IMR-90 (cell line): ENCODE measurements at regions not wholly inside any gene's neighbourhood (a gene's known extent, or its start where the extent isn't known, plus 50 kb on each side); places are given as distances from the start of the nearest gene placed in this dataset.

Source experiments
- ATAC-seq: fragments of 200-7000 bp; cut with Tn5 transposase; 2 replicates; pipeline ENCODE4 v1.9.1; 2020; ENCODE audit warnings: low read depth, mild to moderate bottlenecking, moderate library complexity
- BruUV-seq: library from RNA; stranded (reverse); fragments of 400-500 nt; replicated peaks from 2 replicates; lab custom pipeline; 2021; lab: Mats Ljungman, UMichigan
- CTCF ChIA-PET: fragments of 300-600 bp; formaldehyde crosslinking; extraction: SDS; loops from one replicate; lab custom pipeline; 2021; ENCODE audit warnings: antibody characterized with exemption; lab: Yijun Ruan, JAX
- POLR2A ChIA-PET: fragments of 300-600 bp; sonication (Branson Sonifier 250); formaldehyde crosslinking; loops from one replicate; lab custom pipeline; 2022; ENCODE audit warnings: antibody characterized with exemption; ENCODE audit not compliant: unreplicated experiment; lab: Charles Lee
- DNase-seq: peaks from one replicate; pipeline ENCODE4 v3.0.0; 2013
- H2AFZ ChIP-seq: replicated peaks from 2 replicates; pipeline ENCODE3; 2013; ENCODE audit warnings: low read length, mild to moderate bottlenecking; ENCODE audit not compliant: poor library complexity
- H2AK5ac ChIP-seq: 2 replicates; pipeline ENCODE4 v1.6.1; 2013; ENCODE audit warnings: low read depth, low read length, inconsistent platforms
- H2AK9ac ChIP-seq: replicated peaks from 2 replicates; pipeline ENCODE3; 2013; ENCODE audit warnings: mild to moderate bottlenecking, low read depth, low read length, moderate library complexity; ENCODE audit not compliant: poor library complexity
- H2BK120ac ChIP-seq: 2 replicates; pipeline ENCODE4 v1.6.1; 2013; ENCODE audit warnings: low read depth, low read length, inconsistent platforms
- H2BK15ac ChIP-seq: 3 replicates; pipeline ENCODE4 v1.6.1; 2013; ENCODE audit warnings: low read depth, low read length, inconsistent platforms
- H2BK20ac ChIP-seq: 2 replicates; pipeline ENCODE4 v1.6.1; 2013; ENCODE audit warnings: low read depth, mild to moderate bottlenecking, inconsistent platforms, low read length, moderate library complexity
- H2BK5ac ChIP-seq: 2 replicates; pipeline ENCODE4 v1.6.1; 2013; ENCODE audit warnings: mild to moderate bottlenecking, low read depth, low read length, inconsistent platforms; ENCODE audit not compliant: poor library complexity, severe bottlenecking
- H3K14ac ChIP-seq: replicated peaks from 2 replicates; pipeline ENCODE4 v1.6.1; 2013; ENCODE audit warnings: low read depth, low read length, inconsistent platforms
- H3K18ac ChIP-seq: 2 replicates; pipeline ENCODE4 v1.6.1; 2013; ENCODE audit warnings: low read depth, low read length, control low read depth
- H3K23ac ChIP-seq: 2 replicates; pipeline ENCODE4 v1.6.1; 2013; ENCODE audit warnings: low read depth, low read length, inconsistent platforms
- H3K27ac ChIP-seq: 2 replicates; pipeline ENCODE4 v1.5.1; 2013; ENCODE audit warnings: mild to moderate bottlenecking, control low read depth, low read length; ENCODE audit not compliant: insufficient read depth
- H3K27me3 ChIP-seq: 2 replicates; pipeline ENCODE4 v1.6.1; 2013; ENCODE audit warnings: low read length; ENCODE audit not compliant: control insufficient read depth, insufficient read depth
- H3K36me3 ChIP-seq: 2 replicates; pipeline ENCODE4 v1.6.1; 2013; ENCODE audit warnings: low read length, mixed read lengths; ENCODE audit not compliant: control insufficient read depth, insufficient read depth
- H3K4ac ChIP-seq: 2 replicates; pipeline ENCODE4 v1.6.1; 2013; ENCODE audit warnings: low read depth, low read length, inconsistent platforms
- H3K4me1 ChIP-seq: 2 replicates; pipeline ENCODE4 v1.6.1; 2013; ENCODE audit warnings: low read length, mixed read lengths; ENCODE audit not compliant: control insufficient read depth, insufficient read depth
- H3K4me2 ChIP-seq: 2 replicates; pipeline ENCODE4 v1.6.1; 2013; ENCODE audit warnings: low read depth, mild to moderate bottlenecking, control low read depth, low read length, moderate library complexity
- H3K4me3 ChIP-seq: 2 replicates; pipeline ENCODE4 v1.5.1; 2013; ENCODE audit warnings: low read depth, mild to moderate bottlenecking, control low read depth, low read length, moderate library complexity; ENCODE audit not compliant: insufficient read depth
- H3K56ac ChIP-seq: 2 replicates; pipeline ENCODE4 v1.6.1; 2013; ENCODE audit warnings: low read length, inconsistent platforms; ENCODE audit not compliant: insufficient read depth; ENCODE audit errors: extremely low read depth
- H3K79me1 ChIP-seq, 2 experiments: 2 replicates each; pipeline ENCODE4 v1.6.1; 2013; ENCODE audit warnings: low read length in 2 of 2, inconsistent platforms in 1 of 2, low read depth in 1 of 2
- H3K9ac ChIP-seq: 2 replicates; pipeline ENCODE4 v1.6.1; 2013; ENCODE audit warnings: low read depth, low read length, control low read depth
- H3K9me1 ChIP-seq: 2 replicates; pipeline ENCODE4 v1.6.1; 2013; ENCODE audit warnings: low read length, inconsistent platforms; ENCODE audit not compliant: insufficient read depth
- H3K9me3 ChIP-seq: 2 replicates; pipeline ENCODE4 v1.6.1; 2013; ENCODE audit warnings: low read length; ENCODE audit not compliant: control insufficient read depth, insufficient read depth
- H4K20me1 ChIP-seq: 2 replicates; pipeline ENCODE4 v1.6.1; 2013; ENCODE audit warnings: low read length, inconsistent platforms; ENCODE audit not compliant: insufficient read depth
- H4K5ac ChIP-seq: 2 replicates; pipeline ENCODE4 v1.6.1; 2013; ENCODE audit warnings: mild to moderate bottlenecking, low read depth, low read length, control low read depth
- H4K8ac ChIP-seq, 2 experiments: 2 replicates each; pipeline ENCODE4 v1.6.1; 2013; ENCODE audit warnings: low read depth in 2 of 2, low read length in 2 of 2, control low read depth in 1 of 2, inconsistent platforms in 1 of 2
- H4K91ac ChIP-seq: 2 replicates; pipeline ENCODE4 v1.6.1; 2013; ENCODE audit warnings: low read depth, low read length, inconsistent platforms; ENCODE audit not compliant: insufficient read depth
- BHLHE40 ChIP-seq: fragments of 150-350 bp; IDR thresholded peaks from 2 replicates; pipeline ENCODE4 v1.6.1; 2016; ENCODE audit warnings: mild to moderate bottlenecking, low read depth, low read length
- CEBPB ChIP-seq: IDR thresholded peaks from 2 replicates; pipeline ENCODE4 v1.6.1; 2012; ENCODE audit warnings: low read depth, low read length, improper control_type of control experiment
- CHD1 ChIP-seq: IDR thresholded peaks from 2 replicates; pipeline ENCODE4 v1.6.1; 2012; ENCODE audit warnings: low read depth, low read length, improper control_type of control experiment
- CTCF ChIP-seq: conservative IDR thresholded peaks from 2 replicates; pipeline ENCODE4 v1.5.1; 2012; ENCODE audit warnings: mild to moderate bottlenecking, low read depth, low read length, improper control_type of control experiment
- ELK1 ChIP-seq: fragments of 150-350 bp; IDR thresholded peaks from 2 replicates; pipeline ENCODE4 v1.6.1; 2016; ENCODE audit warnings: low read depth, mild to moderate bottlenecking, low read length, moderate library complexity, borderline replicate concordance
- FOS ChIP-seq: fragments of 150-350 bp; IDR thresholded peaks from 2 replicates; pipeline ENCODE4 v1.6.1; 2016; ENCODE audit warnings: low read depth, low read length
- MAFK ChIP-seq: IDR thresholded peaks from 2 replicates; pipeline ENCODE4 v1.6.1; 2012; ENCODE audit warnings: low read depth, low read length, improper control_type of control experiment
- MAZ ChIP-seq: IDR thresholded peaks from 2 replicates; pipeline ENCODE4 v1.6.1; 2012; ENCODE audit warnings: low read depth, mild to moderate bottlenecking, low read length, improper control_type of control experiment, moderate library complexity, borderline replicate concordance
- MXI1 ChIP-seq: IDR thresholded peaks from 2 replicates; pipeline ENCODE4 v1.6.1; 2012; ENCODE audit warnings: low read depth, mild to moderate bottlenecking, low read length, moderate library complexity, borderline replicate concordance
- NFE2L2 ChIP-seq: fragments of 150-350 bp; IDR thresholded peaks from 2 replicates; pipeline ENCODE4 v1.6.1; 2016; ENCODE audit warnings: low read depth, mild to moderate bottlenecking, low read length
- RAD21 ChIP-seq: IDR thresholded peaks from 2 replicates; pipeline ENCODE4 v1.6.1; 2012; ENCODE audit warnings: low read length, improper control_type of control experiment
- RCOR1 ChIP-seq: IDR thresholded peaks from 2 replicates; pipeline ENCODE4 v1.6.1; 2012; ENCODE audit warnings: mild to moderate bottlenecking, low read length, improper control_type of control experiment; ENCODE audit not compliant: insufficient replicate concordance
- RFX5 ChIP-seq: IDR thresholded peaks from 2 replicates; pipeline ENCODE4 v1.8.0; 2012; ENCODE audit warnings: low read depth, mild to moderate bottlenecking, low read length, moderate library complexity
- SMC3 ChIP-seq: fragments of 150-350 bp; IDR thresholded peaks from 2 replicates; pipeline ENCODE4 v1.6.1; 2016; ENCODE audit warnings: low read depth, mild to moderate bottlenecking, antibody characterized with exemption, low read length, moderate library complexity
- WGBS, 2 experiments: methylation state at CpG; one replicate each; pipeline versions ENCODE4 v1.1.5 to v1.1.7; 2013; ENCODE audit warnings: missing lambda C conversion rate in 2 of 2; ENCODE audit not compliant: insufficient read length in 1 of 2; ENCODE audit errors: extremely low coverage in 2 of 2; 5-methylcytosine and 5-hydroxymethylcytosine counted together
- dilution Hi-C: fragments of 300-500 bp; cut with HindIII; formaldehyde crosslinking; loops from one replicate; pipeline ENCODE4 v1.14.3; 2018; ENCODE audit warnings: low sequenced_read_pairs; ENCODE audit not compliant: unreplicated experiment
- in situ Hi-C: fragments of 300-500 bp; cut with MboI; formaldehyde crosslinking; loops from 3 replicates; pipeline ENCODE4 v1.14.3; 2019; ENCODE audit warnings: low sequenced_read_pairs, inconsistent platforms, mixed read lengths
- intact Hi-C: fragments of 100-400 bp; cut with micrococcal nuclease; formaldehyde crosslinking; loops from 2 replicates; pipeline ENCODE4 v1.10.0; 2022

- no peaks in the 10 kb centered on the region for H3K4me1 ChIP-seq
- no peaks in the 10 kb centered on the region for H3K27me3 ChIP-seq
- ChIA-PET POLR2A (no interaction called here), CTCF (no interaction called here)
- no TSS peak for BruUV-seq
- no peak for ATAC-seq
- TF ChIP-seq RAD21 (no peak), NFE2L2 (no peak), RFX5 (no peak), CTCF (no peak), BHLHE40 (no peak), MAZ (no peak), MXI1 (no peak), RCOR1 (no peak), SMC3 (no peak), MAFK (no peak), CEBPB (no peak), FOS (no peak), ELK1 (no peak), CHD1 (no peak)
- no peak overlapping the region for H3K27ac ChIP-seq
- H2AFZ ChIP-seq: no peak overlapping the region
- intact Hi-C loops (no loop called here), dilution Hi-C loops (no loop called here), in situ Hi-C loops (no loop called here)
- H2AK5ac ChIP-seq: no peak overlapping the region
- no peak overlapping the region for H2BK15ac ChIP-seq
- no peak overlapping the region for H2BK5ac ChIP-seq
- no peak overlapping the region for H2BK20ac ChIP-seq
- H4K5ac ChIP-seq: no peak overlapping the region
- no peak overlapping the region for H3K18ac ChIP-seq
- H3K4me2 ChIP-seq: no peak overlapping the region
- H4K91ac ChIP-seq: no peak overlapping the region
- H3K9me1 ChIP-seq: no peaks in the 10 kb centered on the region
- no peak overlapping the region for H2AK9ac ChIP-seq
- H3K36me3 ChIP-seq: no peaks in the 10 kb centered on the region
- H2BK120ac ChIP-seq: no peak overlapping the region
- no peak overlapping the region for H3K14ac ChIP-seq
- H3K9ac ChIP-seq: no peak overlapping the region
- DNase-seq: no peak
- H3K23ac ChIP-seq: no peak overlapping the region
- no peaks in the 10 kb centered on the region for H3K79me1 ChIP-seq
- no peaks in the 10 kb centered on the region for H4K20me1 ChIP-seq
- WGBS, 2 experiments: no CpG with 5 or more reads among the region's 3 CpGs
- H3K4me3 ChIP-seq: no peak overlapping the region
- no peak overlapping the region for H4K8ac ChIP-seq
- peaks cover 4% of the 10 kb centered on the region; the same call in 1 of the 2 replicates for H3K9me3 ChIP-seq
- H3K4ac ChIP-seq: no peak overlapping the region
- H3K56ac ChIP-seq: no peak overlapping the region
These were observed 470.6 kb upstream of the GALNTL6 start for GRCh38 chr4:171342646-171343045.
